ENCODE measurements at regions not wholly inside any gene's neighbourhood (a gene's known extent, or its start where the extent isn't known, plus 50 kb on each side); places are given as distances from the start of the nearest gene placed in this dataset.

DNA sequence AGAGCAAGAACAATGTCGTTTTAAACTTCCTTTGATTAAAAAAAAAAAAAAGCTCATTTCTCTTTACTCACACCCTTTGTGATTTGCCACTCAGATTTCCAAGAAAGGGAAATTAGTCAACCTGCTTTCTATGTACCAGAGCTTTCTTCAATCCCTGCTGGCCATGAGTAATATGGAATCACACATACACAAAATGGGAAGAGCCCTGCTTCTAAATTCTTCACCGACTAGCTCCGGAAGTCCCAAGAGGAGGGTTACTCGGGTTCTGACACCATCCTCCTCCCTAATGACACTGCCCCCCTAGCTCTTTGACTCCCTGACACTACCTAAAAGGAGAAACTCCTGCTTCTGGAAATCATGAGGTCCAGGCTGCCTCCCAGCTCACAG, 81.8 kb upstream of the SFMBT2 start:
- no peak overlapping the region for H3K27ac Mint-ChIP-seq
- no peak for ATAC-seq
- no peaks in the 10 kb centered on the region for H3K36me3 Mint-ChIP-seq
- peaks cover 7% of the 10 kb centered on the region; the same call in 1 of the 2 replicates for H3K27me3 Mint-ChIP-seq (ENCODE audit: low read depth)
- ChIA-PET POLR2A (interaction anchor here (0.7 kb wide), 1 partner anchor 12 kb away, joined by 4 read pairs; no protein-coding TSS in a partner anchor), CTCF (interaction anchor here (0.7 to 3.6 kb wide), 3 partner anchors 33 to 371 kb away, joined by 3 to 12 read pairs (median 5); no protein-coding TSS in a partner anchor)
- H3K4me3 Mint-ChIP-seq, result no peak overlapping the region
- TF ChIP-seq FOXK1 (CRISPR knock-in tag; IDR thresholded peaks at IDR 0.05) (no peak), TCF7 (CRISPR knock-in tag; IDR thresholded peaks at IDR 0.05; ENCODE audit: low read depth) (no peak), SMAD4 (CRISPR knock-in tag; IDR thresholded peaks at IDR 0.05) (no peak), HMGA2 (CRISPR knock-in tag; IDR thresholded peaks at IDR 0.05) (no peak), ETV6 (CRISPR knock-in tag; IDR thresholded peaks at IDR 0.05) (no peak), ZNF232 (CRISPR knock-in tag; IDR thresholded peaks at IDR 0.05) (no peak), TP53 (CRISPR knock-in tag; IDR thresholded peaks at IDR 0.05) (no peak), FOXP1 (CRISPR knock-in tag; IDR thresholded peaks at IDR 0.05; ENCODE audit: borderline replicate concordance) (no peak), ZNF423 (CRISPR knock-in tag; IDR thresholded peaks at IDR 0.05) (no peak), CBFB (CRISPR knock-in tag; IDR thresholded peaks at IDR 0.05; ENCODE audit: low read depth) (no peak), KAT7 (CRISPR knock-in tag; IDR thresholded peaks at IDR 0.05; ENCODE audit: borderline replicate concordance) (no peak), ESRRA (CRISPR knock-in tag; IDR thresholded peaks at IDR 0.05; ENCODE audit: borderline replicate concordance) (no peak)
- TF ChIP-seq, protein P1, sequence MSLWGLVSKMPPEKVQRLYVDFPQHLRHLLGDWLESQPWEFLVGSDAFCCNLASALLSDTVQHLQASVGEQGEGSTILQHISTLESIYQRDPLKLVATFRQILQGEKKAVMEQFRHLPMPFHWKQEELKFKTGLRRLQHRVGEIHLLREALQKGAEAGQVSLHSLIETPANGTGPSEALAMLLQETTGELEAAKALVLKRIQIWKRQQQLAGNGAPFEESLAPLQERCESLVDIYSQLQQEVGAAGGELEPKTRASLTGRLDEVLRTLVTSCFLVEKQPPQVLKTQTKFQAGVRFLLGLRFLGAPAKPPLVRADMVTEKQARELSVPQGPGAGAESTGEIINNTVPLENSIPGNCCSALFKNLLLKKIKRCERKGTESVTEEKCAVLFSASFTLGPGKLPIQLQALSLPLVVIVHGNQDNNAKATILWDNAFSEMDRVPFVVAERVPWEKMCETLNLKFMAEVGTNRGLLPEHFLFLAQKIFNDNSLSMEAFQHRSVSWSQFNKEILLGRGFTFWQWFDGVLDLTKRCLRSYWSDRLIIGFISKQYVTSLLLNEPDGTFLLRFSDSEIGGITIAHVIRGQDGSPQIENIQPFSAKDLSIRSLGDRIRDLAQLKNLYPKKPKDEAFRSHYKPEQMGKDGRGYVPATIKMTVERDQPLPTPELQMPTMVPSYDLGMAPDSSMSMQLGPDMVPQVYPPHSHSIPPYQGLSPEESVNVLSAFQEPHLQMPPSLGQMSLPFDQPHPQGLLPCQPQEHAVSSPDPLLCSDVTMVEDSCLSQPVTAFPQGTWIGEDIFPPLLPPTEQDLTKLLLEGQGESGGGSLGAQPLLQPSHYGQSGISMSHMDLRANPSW (CRISPR knock-in tag; conservative IDR thresholded peaks at IDR 0.05; ENCODE audit: low read depth), result no peak
- TF ChIP-seq, protein P2, sequence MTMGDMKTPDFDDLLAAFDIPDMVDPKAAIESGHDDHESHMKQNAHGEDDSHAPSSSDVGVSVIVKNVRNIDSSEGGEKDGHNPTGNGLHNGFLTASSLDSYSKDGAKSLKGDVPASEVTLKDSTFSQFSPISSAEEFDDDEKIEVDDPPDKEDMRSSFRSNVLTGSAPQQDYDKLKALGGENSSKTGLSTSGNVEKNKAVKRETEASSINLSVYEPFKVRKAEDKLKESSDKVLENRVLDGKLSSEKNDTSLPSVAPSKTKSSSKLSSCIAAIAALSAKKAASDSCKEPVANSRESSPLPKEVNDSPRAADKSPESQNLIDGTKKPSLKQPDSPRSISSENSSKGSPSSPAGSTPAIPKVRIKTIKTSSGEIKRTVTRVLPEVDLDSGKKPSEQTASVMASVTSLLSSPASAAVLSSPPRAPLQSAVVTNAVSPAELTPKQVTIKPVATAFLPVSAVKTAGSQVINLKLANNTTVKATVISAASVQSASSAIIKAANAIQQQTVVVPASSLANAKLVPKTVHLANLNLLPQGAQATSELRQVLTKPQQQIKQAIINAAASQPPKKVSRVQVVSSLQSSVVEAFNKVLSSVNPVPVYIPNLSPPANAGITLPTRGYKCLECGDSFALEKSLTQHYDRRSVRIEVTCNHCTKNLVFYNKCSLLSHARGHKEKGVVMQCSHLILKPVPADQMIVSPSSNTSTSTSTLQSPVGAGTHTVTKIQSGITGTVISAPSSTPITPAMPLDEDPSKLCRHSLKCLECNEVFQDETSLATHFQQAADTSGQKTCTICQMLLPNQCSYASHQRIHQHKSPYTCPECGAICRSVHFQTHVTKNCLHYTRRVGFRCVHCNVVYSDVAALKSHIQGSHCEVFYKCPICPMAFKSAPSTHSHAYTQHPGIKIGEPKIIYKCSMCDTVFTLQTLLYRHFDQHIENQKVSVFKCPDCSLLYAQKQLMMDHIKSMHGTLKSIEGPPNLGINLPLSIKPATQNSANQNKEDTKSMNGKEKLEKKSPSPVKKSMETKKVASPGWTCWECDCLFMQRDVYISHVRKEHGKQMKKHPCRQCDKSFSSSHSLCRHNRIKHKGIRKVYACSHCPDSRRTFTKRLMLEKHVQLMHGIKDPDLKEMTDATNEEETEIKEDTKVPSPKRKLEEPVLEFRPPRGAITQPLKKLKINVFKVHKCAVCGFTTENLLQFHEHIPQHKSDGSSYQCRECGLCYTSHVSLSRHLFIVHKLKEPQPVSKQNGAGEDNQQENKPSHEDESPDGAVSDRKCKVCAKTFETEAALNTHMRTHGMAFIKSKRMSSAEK (CRISPR knock-in tag; IDR thresholded peaks at IDR 0.05; ENCODE audit: borderline replicate concordance), result no peak
- TF ChIP-seq, protein P3, sequence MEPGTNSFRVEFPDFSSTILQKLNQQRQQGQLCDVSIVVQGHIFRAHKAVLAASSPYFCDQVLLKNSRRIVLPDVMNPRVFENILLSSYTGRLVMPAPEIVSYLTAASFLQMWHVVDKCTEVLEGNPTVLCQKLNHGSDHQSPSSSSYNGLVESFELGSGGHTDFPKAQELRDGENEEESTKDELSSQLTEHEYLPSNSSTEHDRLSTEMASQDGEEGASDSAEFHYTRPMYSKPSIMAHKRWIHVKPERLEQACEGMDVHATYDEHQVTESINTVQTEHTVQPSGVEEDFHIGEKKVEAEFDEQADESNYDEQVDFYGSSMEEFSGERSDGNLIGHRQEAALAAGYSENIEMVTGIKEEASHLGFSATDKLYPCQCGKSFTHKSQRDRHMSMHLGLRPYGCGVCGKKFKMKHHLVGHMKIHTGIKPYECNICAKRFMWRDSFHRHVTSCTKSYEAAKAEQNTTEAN (CRISPR knock-in tag; IDR thresholded peaks at IDR 0.05), result no peak
- TF ChIP-seq, protein P4, sequence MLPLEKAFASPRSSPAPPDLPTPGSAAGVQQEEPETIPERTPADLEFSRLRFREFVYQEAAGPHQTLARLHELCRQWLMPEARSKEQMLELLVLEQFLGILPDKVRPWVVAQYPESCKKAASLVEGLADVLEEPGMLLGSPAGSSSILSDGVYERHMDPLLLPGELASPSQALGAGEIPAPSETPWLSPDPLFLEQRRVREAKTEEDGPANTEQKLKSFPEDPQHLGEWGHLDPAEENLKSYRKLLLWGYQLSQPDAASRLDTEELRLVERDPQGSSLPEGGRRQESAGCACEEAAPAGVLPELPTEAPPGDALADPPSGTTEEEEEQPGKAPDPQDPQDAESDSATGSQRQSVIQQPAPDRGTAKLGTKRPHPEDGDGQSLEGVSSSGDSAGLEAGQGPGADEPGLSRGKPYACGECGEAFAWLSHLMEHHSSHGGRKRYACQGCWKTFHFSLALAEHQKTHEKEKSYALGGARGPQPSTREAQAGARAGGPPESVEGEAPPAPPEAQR (CRISPR knock-in tag; IDR thresholded peaks at IDR 0.05), result no peak
- TF ChIP-seq, protein P5, sequence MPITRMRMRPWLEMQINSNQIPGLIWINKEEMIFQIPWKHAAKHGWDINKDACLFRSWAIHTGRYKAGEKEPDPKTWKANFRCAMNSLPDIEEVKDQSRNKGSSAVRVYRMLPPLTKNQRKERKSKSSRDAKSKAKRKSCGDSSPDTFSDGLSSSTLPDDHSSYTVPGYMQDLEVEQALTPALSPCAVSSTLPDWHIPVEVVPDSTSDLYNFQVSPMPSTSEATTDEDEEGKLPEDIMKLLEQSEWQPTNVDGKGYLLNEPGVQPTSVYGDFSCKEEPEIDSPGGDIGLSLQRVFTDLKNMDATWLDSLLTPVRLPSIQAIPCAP (CRISPR knock-in tag; IDR thresholded peaks at IDR 0.05), result no peak
- H3K4me1 Mint-ChIP-seq, result peaks cover 32% of the 10 kb centered on the region
- peaks cover 11% of the 10 kb centered on the region for H3K9me3 Mint-ChIP-seq
- DNase-seq (ENCODE audit: low spot score), result no peak
